HCT116 (cell line): ENCODE measurements at regions not wholly inside any gene's neighbourhood (a gene's known extent, or its start where the extent isn't known, plus 50 kb on each side); places are given as distances from the start of the nearest gene placed in this dataset.

Experiments
- EGR1 ChIP-seq: IDR thresholded peaks from 2 replicates; pipeline ENCODE4 v1.6.1; 2012; ENCODE audit warnings: low read depth
- EZH2 ChIP-seq: fragments of 200-600 bp; sonication (generic); IDR thresholded peaks from 2 replicates; pipeline ENCODE4 v1.6.1; 2017; ENCODE audit warnings: antibody characterized with exemption, mixed run types
- FOSL1 ChIP-seq: IDR thresholded peaks from 2 replicates; pipeline ENCODE4 v1.6.1; 2012; ENCODE audit warnings: low read depth
- JUND ChIP-seq: IDR thresholded peaks from 2 replicates; pipeline ENCODE4 v1.6.1; 2012
- POLR2A ChIP-seq: IDR thresholded peaks from 2 replicates; pipeline ENCODE4 v1.7.0; 2011; ENCODE audit warnings: borderline replicate concordance; ENCODE audit not compliant: insufficient read depth, insufficient read length; ENCODE audit errors: extremely low read depth
- POLR2AphosphoS5 ChIP-seq: IDR thresholded peaks from 2 replicates; pipeline ENCODE4 v1.6.1; 2011; ENCODE audit warnings: mild to moderate bottlenecking, low read depth, low read length, moderate library complexity
- RAD21 ChIP-seq: IDR thresholded peaks from 2 replicates; pipeline ENCODE4 v1.6.1; 2012; ENCODE audit warnings: low read depth, mild to moderate bottlenecking
- SRF ChIP-seq: IDR thresholded peaks from 2 replicates; pipeline ENCODE4 v1.6.1; 2012; ENCODE audit warnings: low read depth
- YY1 ChIP-seq: IDR thresholded peaks from 2 replicates; pipeline ENCODE4 v1.6.1; 2011; ENCODE audit warnings: low read length, low read depth, moderate library complexity, mild to moderate bottlenecking; ENCODE audit not compliant: insufficient replicate concordance; ENCODE audit errors: extremely low read depth
- ZNF274 ChIP-seq: fragments of 200-500 bp; sonication (Bioruptor generic); IDR thresholded peaks from 2 replicates; pipeline ENCODE4 v1.6.1; 2014; ENCODE audit warnings: mild to moderate bottlenecking, low read depth, low read length, inconsistent platforms
- TF ChIP-seq, protein P1 (sequence below), 3 experiments: fragments of 200-600 bp in 1 of 3; sonication (generic) in 1 of 3; IDR thresholded peaks in 2 of 3; conservative IDR thresholded peaks in 1 of 3; 2 replicates each; pipeline ENCODE4 v1.5.1; 2012 to 2017; ENCODE audit warnings: low read depth in 2 of 3, low read length in 2 of 3, antibody characterized with exemption in 1 of 3, borderline replicate concordance in 1 of 3, control low read depth in 1 of 3, mild to moderate bottlenecking in 1 of 3, mixed read lengths in 1 of 3, mixed run types in 1 of 3, moderate library complexity in 1 of 3; ENCODE audit not compliant: insufficient read depth in 1 of 3
- TF ChIP-seq, protein P2 (sequence below): IDR thresholded peaks from 2 replicates; pipeline ENCODE4 v1.6.1; 2012; ENCODE audit warnings: low read depth

DNA sequence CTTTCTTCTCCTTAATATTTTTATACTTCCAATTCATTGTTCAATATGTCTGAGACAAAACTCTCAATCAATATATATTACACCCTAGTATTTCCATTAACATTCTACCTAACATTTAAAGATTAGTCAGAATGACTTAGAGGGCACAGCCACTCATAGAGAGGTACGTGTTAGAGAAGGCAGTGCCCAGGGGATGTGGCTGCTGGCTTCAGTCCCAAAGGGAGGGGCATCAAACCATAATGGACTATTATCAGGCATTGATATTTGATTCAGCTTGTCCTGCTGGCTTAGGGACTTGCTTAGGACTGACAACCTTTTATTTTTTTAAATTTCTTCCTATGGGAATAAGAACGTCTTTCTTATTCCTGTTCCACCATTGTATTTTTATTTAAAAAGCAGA, 1392.0 kb upstream of the ATXN8OS start:
- TF ChIP-seq, protein P1, sequence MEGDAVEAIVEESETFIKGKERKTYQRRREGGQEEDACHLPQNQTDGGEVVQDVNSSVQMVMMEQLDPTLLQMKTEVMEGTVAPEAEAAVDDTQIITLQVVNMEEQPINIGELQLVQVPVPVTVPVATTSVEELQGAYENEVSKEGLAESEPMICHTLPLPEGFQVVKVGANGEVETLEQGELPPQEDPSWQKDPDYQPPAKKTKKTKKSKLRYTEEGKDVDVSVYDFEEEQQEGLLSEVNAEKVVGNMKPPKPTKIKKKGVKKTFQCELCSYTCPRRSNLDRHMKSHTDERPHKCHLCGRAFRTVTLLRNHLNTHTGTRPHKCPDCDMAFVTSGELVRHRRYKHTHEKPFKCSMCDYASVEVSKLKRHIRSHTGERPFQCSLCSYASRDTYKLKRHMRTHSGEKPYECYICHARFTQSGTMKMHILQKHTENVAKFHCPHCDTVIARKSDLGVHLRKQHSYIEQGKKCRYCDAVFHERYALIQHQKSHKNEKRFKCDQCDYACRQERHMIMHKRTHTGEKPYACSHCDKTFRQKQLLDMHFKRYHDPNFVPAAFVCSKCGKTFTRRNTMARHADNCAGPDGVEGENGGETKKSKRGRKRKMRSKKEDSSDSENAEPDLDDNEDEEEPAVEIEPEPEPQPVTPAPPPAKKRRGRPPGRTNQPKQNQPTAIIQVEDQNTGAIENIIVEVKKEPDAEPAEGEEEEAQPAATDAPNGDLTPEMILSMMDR (IDR thresholded peaks at IDR 0.05 in 2 of 3, conservative IDR thresholded peaks at IDR 0.05 in 1 of 3; ENCODE audit: borderline replicate concordance in 1 of 3, insufficient read depth in 1 of 3, low read depth in 2 of 3, low read length in 2 of 3), result no peak
- no peak for TF ChIP-seq RAD21
- no peak for TF ChIP-seq POLR2A
- TF ChIP-seq JUND, result no peak
- no peak for TF ChIP-seq POLR2AphosphoS5
- TF ChIP-seq EZH2, result no peak
- TF ChIP-seq SRF, result no peak
- no peak for TF ChIP-seq EGR1
- TF ChIP-seq YY1, result no peak
- no peak for TF ChIP-seq ZNF274
- TF ChIP-seq FOSL1, result no peak
- TF ChIP-seq, protein P2, sequence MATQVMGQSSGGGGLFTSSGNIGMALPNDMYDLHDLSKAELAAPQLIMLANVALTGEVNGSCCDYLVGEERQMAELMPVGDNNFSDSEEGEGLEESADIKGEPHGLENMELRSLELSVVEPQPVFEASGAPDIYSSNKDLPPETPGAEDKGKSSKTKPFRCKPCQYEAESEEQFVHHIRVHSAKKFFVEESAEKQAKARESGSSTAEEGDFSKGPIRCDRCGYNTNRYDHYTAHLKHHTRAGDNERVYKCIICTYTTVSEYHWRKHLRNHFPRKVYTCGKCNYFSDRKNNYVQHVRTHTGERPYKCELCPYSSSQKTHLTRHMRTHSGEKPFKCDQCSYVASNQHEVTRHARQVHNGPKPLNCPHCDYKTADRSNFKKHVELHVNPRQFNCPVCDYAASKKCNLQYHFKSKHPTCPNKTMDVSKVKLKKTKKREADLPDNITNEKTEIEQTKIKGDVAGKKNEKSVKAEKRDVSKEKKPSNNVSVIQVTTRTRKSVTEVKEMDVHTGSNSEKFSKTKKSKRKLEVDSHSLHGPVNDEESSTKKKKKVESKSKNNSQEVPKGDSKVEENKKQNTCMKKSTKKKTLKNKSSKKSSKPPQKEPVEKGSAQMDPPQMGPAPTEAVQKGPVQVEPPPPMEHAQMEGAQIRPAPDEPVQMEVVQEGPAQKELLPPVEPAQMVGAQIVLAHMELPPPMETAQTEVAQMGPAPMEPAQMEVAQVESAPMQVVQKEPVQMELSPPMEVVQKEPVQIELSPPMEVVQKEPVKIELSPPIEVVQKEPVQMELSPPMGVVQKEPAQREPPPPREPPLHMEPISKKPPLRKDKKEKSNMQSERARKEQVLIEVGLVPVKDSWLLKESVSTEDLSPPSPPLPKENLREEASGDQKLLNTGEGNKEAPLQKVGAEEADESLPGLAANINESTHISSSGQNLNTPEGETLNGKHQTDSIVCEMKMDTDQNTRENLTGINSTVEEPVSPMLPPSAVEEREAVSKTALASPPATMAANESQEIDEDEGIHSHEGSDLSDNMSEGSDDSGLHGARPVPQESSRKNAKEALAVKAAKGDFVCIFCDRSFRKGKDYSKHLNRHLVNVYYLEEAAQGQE, result no peak
